A549 (cell line): ENCODE measurements at regions not wholly inside any gene's neighbourhood (a gene's known extent, or its start where the extent isn't known, plus 50 kb on each side); places are given as distances from the start of the nearest gene placed in this dataset.
A peak's percentile ranks its signal among the peaks of the same experiment; 100 is the strongest.
"Not testable (repeated sequence)": the region's sequence is repeated elsewhere in the genome, so short reads cannot be mapped to it uniquely, and the experiment has no call there.

ENCODE experiments used
- ATAC-seq, 2 experiments: fragments of 200-7000 bp in 1 of 2; fragments of >200 bp in 1 of 2; cut with Nextera tagmentation in 1 of 2; cut with Tn5 transposase in 1 of 2; 3 replicates each; pipeline versions ENCODE4 v1.8.0 to v1.9.1; 2018 to 2020; ENCODE audit warnings: mild to moderate bottlenecking in 1 of 2, moderate library complexity in 1 of 2
- CTCF ChIA-PET: fragments of 300-600 bp; sonication (Branson Sonifier 250); formaldehyde crosslinking; extraction: SDS; loops from one replicate; lab custom pipeline; 2021; ENCODE audit warnings: antibody characterized with exemption, inconsistent platforms; lab: Yijun Ruan, JAX
- POLR2A ChIA-PET: fragments of 350-600 bp; formaldehyde crosslinking; extraction: SDS; loops from one replicate; lab custom pipeline; 2021; ENCODE audit warnings: antibody characterized with exemption, inconsistent platforms; lab: Yijun Ruan, JAX
- DNase-seq, 2 experiments: peaks; one replicate each; pipeline versions ENCODE4 v3.0.0 to v3.0.0-alpha.2; 2011 to 2016; ENCODE audit warnings: low read depth in 1 of 2, low spot score in 1 of 2
- FAIRE-seq: peaks from 2 replicates; lab custom pipeline; 2011; peaks lifted over from hg19 to GRCh38; lab: Jason Lieb, UNC
- H3K27ac ChIP-seq, 2 experiments: fragments of >200 bp; sonication (Bioruptor Twin); formaldehyde crosslinking; 3 replicates each; pipeline ENCODE4 v1.5.1; 2016 to 2017
- H3K4me1 ChIP-seq: fragments of >200 bp; sonication (Bioruptor Twin); formaldehyde crosslinking; 3 replicates; pipeline ENCODE4 v1.6.1; 2016
- H3K4me2 ChIP-seq: fragments of >200 bp; sonication (Bioruptor Twin); formaldehyde crosslinking; 3 replicates; pipeline ENCODE4 v1.6.1; 2016
- H3K4me3 ChIP-seq: fragments of >200 bp; sonication (Bioruptor Twin); formaldehyde crosslinking; 3 replicates; pipeline ENCODE4 v1.5.1; 2016
- H3K9me3 ChIP-seq: fragments of >200 bp; sonication (Bioruptor Twin); formaldehyde crosslinking; 3 replicates; pipeline ENCODE4 v1.6.1; 2016
- CEBPB ChIP-seq, 2 experiments: fragments of >200 bp in 1 of 2; sonication (Bioruptor Twin) in 1 of 2; formaldehyde crosslinking in 1 of 2; IDR thresholded peaks; 2 replicates each; pipeline ENCODE4 v1.6.1; 2012 to 2016
- CHD2 ChIP-seq: fragments of 150-350 bp; IDR thresholded peaks from 2 replicates; pipeline ENCODE4 v1.6.1; 2014; ENCODE audit warnings: low read length; ENCODE audit not compliant: partially characterized antibody
- EHF ChIP-seq: fragments of 250-450 bp; sonication (Bioruptor Pico); IDR thresholded peaks from 2 replicates; pipeline ENCODE4 v1.5.0; 2020; ENCODE audit warnings: mild to moderate bottlenecking
- EHMT2 ChIP-seq: fragments of 200-600 bp; sonication (generic); IDR thresholded peaks from 2 replicates; pipeline ENCODE4 v1.6.1; 2016; ENCODE audit warnings: antibody characterized with exemption, low read depth, mild to moderate bottlenecking, moderate library complexity
- FOXS1 ChIP-seq: fragments of 250-450 bp; sonication (Bioruptor Pico); IDR thresholded peaks from 2 replicates; pipeline ENCODE4 v1.5.0; 2020; ENCODE audit warnings: mild to moderate bottlenecking, moderate library complexity
- HDAC2 ChIP-seq: fragments of 200-600 bp; sonication (generic); IDR thresholded peaks from 2 replicates; pipeline ENCODE4 v1.6.1; 2016
- HEYL ChIP-seq: fragments of 250-450 bp; sonication (Bioruptor Pico); IDR thresholded peaks from 2 replicates; pipeline ENCODE4 v1.8.0; 2021; ENCODE audit warnings: mild to moderate bottlenecking, moderate library complexity
- HOXA7 ChIP-seq: fragments of 250-450 bp; sonication (Bioruptor Pico); IDR thresholded peaks from 2 replicates; pipeline ENCODE4 v1.5.0; 2020; ENCODE audit warnings: mild to moderate bottlenecking, moderate library complexity
- HOXB5 ChIP-seq: fragments of 250-450 bp; sonication (Bioruptor Pico); IDR thresholded peaks from 2 replicates; pipeline ENCODE4 v1.5.0; 2020; ENCODE audit warnings: mild to moderate bottlenecking, moderate library complexity
- JUN ChIP-seq, 2 experiments: fragments of >200 bp; sonication (Bioruptor Twin); formaldehyde crosslinking; IDR thresholded peaks; 2 replicates in 1 of 2; 3 replicates in 1 of 2; pipeline ENCODE4 v1.6.1; 2016 to 2017
- JUNB ChIP-seq: fragments of >200 bp; sonication (Bioruptor Twin); formaldehyde crosslinking; IDR thresholded peaks from 2 replicates; pipeline ENCODE4 v1.6.1; 2016
- KDM5A ChIP-seq: fragments of 200-600 bp; sonication (generic); IDR thresholded peaks from 2 replicates; pipeline ENCODE4 v1.6.1; 2016; ENCODE audit warnings: antibody characterized with exemption, mild to moderate bottlenecking
- MAFK ChIP-seq: fragments of 450-650 bp; IDR thresholded peaks from 2 replicates; pipeline ENCODE4 v1.6.1; 2014; ENCODE audit not compliant: partially characterized antibody
- NFE2L2 ChIP-seq: fragments of 150-350 bp; conservative IDR thresholded peaks from 2 replicates; pipeline ENCODE4 v1.6.1; 2014; ENCODE audit warnings: low read length
- POLR2AphosphoS2 ChIP-seq: conservative IDR thresholded peaks from 2 replicates; pipeline ENCODE4 v1.6.1; 2012; ENCODE audit warnings: low read length, improper control_type of control experiment, inconsistent platforms
- RARB ChIP-seq: fragments of 250-450 bp; sonication (Bioruptor Pico); IDR thresholded peaks from 2 replicates; pipeline ENCODE4 v1.8.0; 2021; ENCODE audit warnings: mild to moderate bottlenecking, moderate library complexity
- RFX5 ChIP-seq: fragments of 450-650 bp; IDR thresholded peaks from 2 replicates; pipeline ENCODE4 v1.7.1; 2014; ENCODE audit warnings: antibody characterized with exemption, mild to moderate bottlenecking, moderate library complexity
- SMC3 ChIP-seq: fragments of >200 bp; sonication (Bioruptor Twin); formaldehyde crosslinking; IDR thresholded peaks from 3 replicates; pipeline ENCODE4 v1.6.1; 2018; ENCODE audit warnings: inconsistent platforms
- ZC3H11A ChIP-seq: fragments of 450-650 bp; IDR thresholded peaks from 2 replicates; pipeline ENCODE4 v1.6.1; 2014; ENCODE audit warnings: antibody characterized with exemption, mild to moderate bottlenecking
- ZFP36 ChIP-seq: fragments of 450-650 bp; IDR thresholded peaks from 2 replicates; pipeline ENCODE4 v1.6.1; 2014; ENCODE audit warnings: borderline replicate concordance; ENCODE audit not compliant: partially characterized antibody
- ZSCAN20 ChIP-seq: fragments of 250-450 bp; sonication (Bioruptor Pico); IDR thresholded peaks from 2 replicates; pipeline ENCODE4 v1.8.0; 2022; ENCODE audit warnings: mild to moderate bottlenecking, moderate library complexity
- WGBS: methylation state at CpG from one replicate; pipeline ENCODE4 v1.1.6; 2017; ENCODE audit errors: missing lambda C conversion rate; 5-methylcytosine and 5-hydroxymethylcytosine counted together
- TF ChIP-seq, protein P1 (sequence below): IDR thresholded peaks from 2 replicates; pipeline ENCODE4 v1.6.1; 2012

DNA sequence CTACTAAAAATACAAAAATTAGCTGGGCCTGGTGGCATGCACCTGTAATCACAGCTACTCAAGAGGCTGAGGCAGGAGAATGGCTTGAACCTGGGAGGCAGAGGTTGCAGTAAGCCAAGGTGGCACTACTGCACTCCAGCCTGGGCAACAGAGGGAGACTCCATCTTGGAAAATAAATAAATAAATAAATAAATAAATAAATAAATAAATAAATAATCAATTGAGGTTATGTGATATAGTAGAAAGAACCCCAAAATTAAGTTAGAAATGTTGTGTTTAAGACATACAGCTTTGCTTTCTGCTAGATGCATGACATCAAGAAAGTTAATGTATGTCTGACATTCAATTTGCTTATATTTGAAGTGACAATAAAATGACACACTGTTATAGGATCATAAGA lies 1277.7 kb upstream of the ADGRL2 start:
- POLR2A ChIA-PET, H3K4me1 ChIP-seq, H3K4me3 ChIP-seq, H3K4me2 ChIP-seq, H3K27ac ChIP-seq, CTCF ChIA-PET, ATAC-seq, FAIRE-seq, DNase-seq, H3K9me3 ChIP-seq: not testable (repeated sequence)
- peak; percentile 86 for TF ChIP-seq ZC3H11A

- TF ChIP-seq HDAC2 (no peak), FOXS1 (CRISPR knock-in tag) (no peak), RARB (CRISPR knock-in tag) (no peak), HOXB5 (CRISPR knock-in tag) (no peak), EHMT2 (no peak), CHD2 (no peak), MAFK (no peak), HOXA7 (CRISPR knock-in tag) (no peak), SMC3 (no peak), KDM5A (no peak)
- POLR2A ChIA-PET: no interaction called here
- Histone ChIP-seq H3K4me3 (no peak overlapping the region), H3K4me2 (no peak overlapping the region), H3K9me3 (no peaks in the 10 kb centered on the region), H3K27ac (no peak overlapping the region), H3K4me1 (no peaks in the 10 kb centered on the region)
- ATAC-seq (no peak), DNase-seq (no peak), FAIRE-seq (no peak)
- CTCF ChIA-PET: no interaction called here
- WGBS: no CpG with 5 or more reads among the region's 1 CpG
These were observed 1279.8 kb upstream of the ADGRL2 start for GRCh38 chr1:80520949-80521348.

- ATAC-seq: no peak
- no peak overlapping the region for H3K27ac ChIP-seq
- FAIRE-seq: no peak
- H3K4me3 ChIP-seq: no peak overlapping the region
- CTCF ChIA-PET: no interaction called here
- no peaks in the 10 kb centered on the region for H3K9me3 ChIP-seq
- DNase-seq: no peak
- POLR2A ChIA-PET: no interaction called here
- H3K4me2 ChIP-seq: no peak overlapping the region
- TF ChIP-seq EHMT2 (no peak), ZSCAN20 (no peak), RFX5 (no peak), JUN (IDR thresholded peaks at IDR 0.05) (no peak), NFE2L2 (no peak), CEBPB (IDR thresholded peaks at IDR 0.05) (no peak), JUNB (no peak), HDAC2 (no peak)
- TF ChIP-seq, protein P1, sequence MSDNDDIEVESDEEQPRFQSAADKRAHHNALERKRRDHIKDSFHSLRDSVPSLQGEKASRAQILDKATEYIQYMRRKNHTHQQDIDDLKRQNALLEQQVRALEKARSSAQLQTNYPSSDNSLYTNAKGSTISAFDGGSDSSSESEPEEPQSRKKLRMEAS: no peak
- no peaks in the 10 kb centered on the region for H3K4me1 ChIP-seq
- WGBS: 75% methylated on average over 1 of the region's 1 CpG
These were observed 1283.7 kb upstream of the ADGRL2 start for GRCh38 chr1:80517062-80517461.

GRCh38 chr1:80509965-80510522 lies 1290.7 kb upstream of the ADGRL2 start:
- 49% methylated on average over 2 of the region's 2 CpGs for WGBS
- no peak for TF ChIP-seq ZFP36
- TF ChIP-seq HEYL (CRISPR knock-in tag): no peak
- no peak for TF ChIP-seq EHF (CRISPR knock-in tag)
- TF ChIP-seq POLR2AphosphoS2: no peak
- TF ChIP-seq, all 56 proteins: peak for 0
- H3K9me3 ChIP-seq: no peaks in the 10 kb centered on the region
- ChIA-PET CTCF (no interaction called here), POLR2A (no interaction called here)
- no peak overlapping the region for H3K4me2 ChIP-seq
- FAIRE-seq (no peak), DNase-seq (no peak), ATAC-seq (no peak)
- no peaks in the 10 kb centered on the region for H3K4me1 ChIP-seq
- no peak overlapping the region for H3K27ac ChIP-seq
- no peak overlapping the region for H3K4me3 ChIP-seq
